SKM-1 treated with dmso at 0.1 percent for 144 hours (cell line): ENCODE measurements at regions not wholly inside any gene's neighbourhood (a gene's known extent, or its start where the extent isn't known, plus 50 kb on each side); places are given as distances from the start of the nearest gene placed in this dataset.

Experiments
- DNase-seq: peaks from one replicate; lab custom pipeline; 2025; ENCODE audit not compliant: unreplicated experiment; lab: John Stamatoyannopoulos, UW

GRCh38 chr17:68182940-68183551, 64.8 kb upstream of the AMZ2 start:
- no peak for DNase-seq

GRCh38 chr17:68184141-68184571, 63.7 kb upstream of the AMZ2 start:
- DNase-seq: no peak

GRCh38 chr17:68184816-68185436, 62.9 kb upstream of the AMZ2 start:
- DNase-seq: no peak

- DNase-seq: no peak
These were observed 62.0 kb upstream of the AMZ2 start for GRCh38 chr17:68185820-68186219.

- no peak for DNase-seq
These were observed 57.3 kb upstream of the AMZ2 start for GRCh38 chr17:68190495-68190894.

GRCh38 chr17:68195667-68196393, 52.0 kb upstream of the AMZ2 start:
- no peak for DNase-seq

GRCh38 chr17:68196394-68197090, 51.3 kb upstream of the AMZ2 start:
- DNase-seq: no peak

- DNase-seq: no peak
These were observed 50.5 kb upstream of the AMZ2 start for GRCh38 chr17:68197091-68197996.

- DNase-seq: no peak
These were observed 49.6 kb upstream of the AMZ2 start for GRCh38 chr17:68197997-68198930.
